Karpas-422 (cell line): ENCODE measurements at regions not wholly inside any gene's neighbourhood (a gene's known extent, or its start where the extent isn't known, plus 50 kb on each side); places are given as distances from the start of the nearest gene placed in this dataset.

Source experiments
- DNase-seq: peaks from one replicate; pipeline ENCODE4 v3.0.0-alpha.2; 2015
- H2AFZ ChIP-seq: fragments of 200-600 bp; sonication (generic); 2 replicates; pipeline ENCODE4 v1.6.1; 2014; ENCODE audit warnings: antibody characterized with exemption, low read length, mixed read lengths
- H3K27ac ChIP-seq: fragments of 200-600 bp; sonication (generic); 2 replicates; pipeline ENCODE4 v1.5.1; 2014; ENCODE audit warnings: mild to moderate bottlenecking, low read length, moderate library complexity
- H3K27me3 ChIP-seq: fragments of 200-600 bp; sonication (generic); 2 replicates; pipeline ENCODE4 v1.6.1; 2014; ENCODE audit warnings: low read length, mixed read lengths
- H3K36me3 ChIP-seq: fragments of 200-600 bp; sonication (generic); 2 replicates; pipeline ENCODE4 v1.6.1; 2014; ENCODE audit warnings: low read length, mixed read lengths; ENCODE audit not compliant: insufficient read depth
- H3K4me1 ChIP-seq: fragments of 200-600 bp; sonication (generic); 2 replicates; pipeline ENCODE4 v1.6.1; 2014; ENCODE audit warnings: mild to moderate bottlenecking, low read length, mixed read lengths
- H3K4me2 ChIP-seq: fragments of 200-600 bp; sonication (generic); 2 replicates; pipeline ENCODE4 v1.6.1; 2014; ENCODE audit warnings: low read length, low read depth, mild to moderate bottlenecking; ENCODE audit not compliant: poor library complexity, severe bottlenecking
- H3K4me3 ChIP-seq: fragments of 200-600 bp; sonication (generic); 2 replicates; pipeline ENCODE4 v1.5.1; 2014; ENCODE audit warnings: mild to moderate bottlenecking, antibody characterized with exemption, low read length, mixed read lengths
- H3K79me2 ChIP-seq: fragments of 200-600 bp; sonication (generic); 2 replicates; pipeline ENCODE4 v1.6.1; 2014; ENCODE audit warnings: mild to moderate bottlenecking, low read length, mixed read lengths
- H3K9ac ChIP-seq: fragments of 200-600 bp; sonication (generic); 2 replicates; pipeline ENCODE4 v1.6.0; 2014; ENCODE audit warnings: low read length
- H3K9me2 ChIP-seq: fragments of 200-600 bp; sonication (generic), shearing (Covaris generic); replicated peaks from 2 replicates; pipeline ENCODE4 v1.6.0; 2014; ENCODE audit warnings: mild to moderate bottlenecking, low read length, moderate library complexity; ENCODE audit not compliant: insufficient read depth
- H3K9me3 ChIP-seq: fragments of 300-700, 200-600 bp; sonication (generic); 2 replicates; pipeline ENCODE4 v1.6.1; 2014; ENCODE audit warnings: low read length, mixed read lengths
- H4K20me1 ChIP-seq: fragments of 200-600 bp; sonication (generic); 2 replicates; pipeline ENCODE4 v1.6.1; 2014; ENCODE audit warnings: mild to moderate bottlenecking, antibody characterized with exemption, low read length, low read depth; ENCODE audit not compliant: insufficient read depth

- H3K9me3 ChIP-seq, result no peaks in the 10 kb centered on the region
- no peak overlapping the region for H3K27ac ChIP-seq
- H3K4me1 ChIP-seq, result no peaks in the 10 kb centered on the region
- no peaks in the 10 kb centered on the region for H3K79me2 ChIP-seq
- no peak overlapping the region for H3K4me2 ChIP-seq
- no peaks in the 10 kb centered on the region for H3K27me3 ChIP-seq
- H2AFZ ChIP-seq, result no peak overlapping the region
- H3K4me3 ChIP-seq, result no peak overlapping the region
- no peaks in the 10 kb centered on the region for H4K20me1 ChIP-seq
- no peaks in the 10 kb centered on the region for H3K9me2 ChIP-seq
- no peak overlapping the region for H3K9ac ChIP-seq
- H3K36me3 ChIP-seq, result no peaks in the 10 kb centered on the region
- no peak for DNase-seq
These were observed 77.9 kb downstream of the TENT5C start for GRCh38 chr1:117683571-117684285.

- H2AFZ ChIP-seq, result no peak overlapping the region
- H3K9me3 ChIP-seq, result no peaks in the 10 kb centered on the region
- DNase-seq, result no peak
- H3K4me1 ChIP-seq, result peaks cover 3% of the 10 kb centered on the region; the same call in 1 of the 2 replicates
- no peak overlapping the region for H3K27ac ChIP-seq
- H3K36me3 ChIP-seq, result no peaks in the 10 kb centered on the region
- H3K4me3 ChIP-seq, result no peak overlapping the region
- H3K79me2 ChIP-seq, result no peaks in the 10 kb centered on the region
- no peaks in the 10 kb centered on the region for H4K20me1 ChIP-seq
- no peak overlapping the region for H3K9ac ChIP-seq
- H3K4me2 ChIP-seq, result no peak overlapping the region
- H3K9me2 ChIP-seq, result no peaks in the 10 kb centered on the region
- no peaks in the 10 kb centered on the region for H3K27me3 ChIP-seq
These were observed 80.3 kb downstream of the TENT5C start for GRCh38 chr1:117685936-117686806.

GRCh38 chr1:117686907-117687306, 81.1 kb downstream of the TENT5C start:
- Histone ChIP-seq H3K27ac (no peak overlapping the region), H2AFZ (no peak overlapping the region), H3K36me3 (no peaks in the 10 kb centered on the region), H3K4me3 (no peak overlapping the region), H4K20me1 (no peaks in the 10 kb centered on the region), H3K4me1 (peaks cover 3% of the 10 kb centered on the region; the same call in 1 of the 2 replicates), H3K4me2 (no peak overlapping the region), H3K27me3 (no peaks in the 10 kb centered on the region), H3K9ac (no peak overlapping the region), H3K79me2 (no peaks in the 10 kb centered on the region), H3K9me3 (no peaks in the 10 kb centered on the region), H3K9me2 (no peaks in the 10 kb centered on the region)
- no peak for DNase-seq

GRCh38 chr1:117689997-117690625, 84.3 kb downstream of the TENT5C start:
- Histone ChIP-seq H3K27me3 (no peaks in the 10 kb centered on the region), H3K9ac (no peak overlapping the region), H3K9me2 (no peaks in the 10 kb centered on the region), H4K20me1 (no peaks in the 10 kb centered on the region), H3K9me3 (no peaks in the 10 kb centered on the region), H3K4me3 (no peak overlapping the region), H3K27ac (no peak overlapping the region), H3K4me2 (no peak overlapping the region), H2AFZ (no peak overlapping the region), H3K36me3 (no peaks in the 10 kb centered on the region), H3K79me2 (no peaks in the 10 kb centered on the region), H3K4me1 (peaks cover 3% of the 10 kb centered on the region; the same call in 1 of the 2 replicates)
- DNase-seq, result no peak

- Histone ChIP-seq H2AFZ (no peak overlapping the region), H3K9me2 (no peaks in the 10 kb centered on the region), H3K4me2 (no peak overlapping the region), H3K27ac (no peak overlapping the region), H4K20me1 (no peaks in the 10 kb centered on the region), H3K9me3 (no peaks in the 10 kb centered on the region), H3K27me3 (no peaks in the 10 kb centered on the region), H3K4me3 (no peak overlapping the region), H3K4me1 (peaks cover 3% of the 10 kb centered on the region), H3K79me2 (no peaks in the 10 kb centered on the region), H3K9ac (no peak overlapping the region), H3K36me3 (no peaks in the 10 kb centered on the region)
- no peak for DNase-seq
These were observed 86.1 kb downstream of the TENT5C start for GRCh38 chr1:117691942-117692341.

- Histone ChIP-seq H2AFZ (no peak overlapping the region), H3K9me2 (no peaks in the 10 kb centered on the region), H3K4me2 (no peak overlapping the region), H3K4me1 (peaks cover 16% of the 10 kb centered on the region), H3K4me3 (no peak overlapping the region), H3K36me3 (no peaks in the 10 kb centered on the region), H3K27ac (no peak overlapping the region), H3K9ac (no peak overlapping the region), H3K79me2 (no peaks in the 10 kb centered on the region), H3K27me3 (no peaks in the 10 kb centered on the region), H4K20me1 (no peaks in the 10 kb centered on the region), H3K9me3 (no peaks in the 10 kb centered on the region)
- no peak for DNase-seq
These were observed 88.7 kb downstream of the TENT5C start for GRCh38 chr1:117694543-117694942.

- Histone ChIP-seq H2AFZ (no peak overlapping the region), H4K20me1 (no peaks in the 10 kb centered on the region), H3K4me3 (no peak overlapping the region), H3K9me2 (no peaks in the 10 kb centered on the region), H3K9ac (no peak overlapping the region), H3K36me3 (no peaks in the 10 kb centered on the region), H3K4me2 (no peak overlapping the region), H3K9me3 (no peaks in the 10 kb centered on the region), H3K27me3 (no peaks in the 10 kb centered on the region), H3K4me1 (peaks cover 13% of the 10 kb centered on the region), H3K79me2 (no peaks in the 10 kb centered on the region), H3K27ac (no peak overlapping the region)
- no peak for DNase-seq
These were observed 90.1 kb downstream of the TENT5C start for GRCh38 chr1:117695796-117696490.

- no peaks in the 10 kb centered on the region for H3K27me3 ChIP-seq
- H3K9me3 ChIP-seq, result no peaks in the 10 kb centered on the region
- H3K4me3 ChIP-seq, result no peak overlapping the region
- H3K36me3 ChIP-seq, result no peaks in the 10 kb centered on the region
- H3K4me1 ChIP-seq, result peaks cover 13% of the 10 kb centered on the region
- no peaks in the 10 kb centered on the region for H3K9me2 ChIP-seq
- no peak overlapping the region for H3K27ac ChIP-seq
- H2AFZ ChIP-seq, result no peak overlapping the region
- H3K4me2 ChIP-seq, result no peak overlapping the region
- no peaks in the 10 kb centered on the region for H3K79me2 ChIP-seq
- DNase-seq, result no peak
- H3K9ac ChIP-seq, result no peak overlapping the region
- H4K20me1 ChIP-seq, result no peaks in the 10 kb centered on the region
These were observed 90.7 kb downstream of the TENT5C start for GRCh38 chr1:117696561-117696960.
